DND-41 (cell line): ENCODE measurements at regions not wholly inside any gene's neighbourhood (a gene's known extent, or its start where the extent isn't known, plus 50 kb on each side); places are given as distances from the start of the nearest gene placed in this dataset.

Experiments
- CTCF ChIP-seq: IDR thresholded peaks from 2 replicates; pipeline ENCODE4 v1.5.1; 2012; ENCODE audit warnings: borderline replicate concordance, low read length, moderate library complexity, mild to moderate bottlenecking; ENCODE audit not compliant: poor library complexity, severe bottlenecking; ENCODE audit errors: extremely low read depth
- EZH2 ChIP-seq: IDR thresholded peaks from 3 replicates; pipeline ENCODE4 v1.6.1; 2012; ENCODE audit warnings: borderline replicate concordance, low read depth, mild to moderate bottlenecking, moderate library complexity, low read length, inconsistent platforms; ENCODE audit not compliant: severe bottlenecking

GRCh38 chr4:66814277-66814676 is 731.0 kb downstream of the CENPC start:
- no peak for TF ChIP-seq CTCF
- TF ChIP-seq EZH2: no peak
